LNCaP clone FGC (cell line): ENCODE measurements at regions not wholly inside any gene's neighbourhood (a gene's known extent, or its start where the extent isn't known, plus 50 kb on each side); places are given as distances from the start of the nearest gene placed in this dataset.

Experiments
- DNase-seq: peaks from one replicate; pipeline ENCODE4 v3.0.0-alpha.2; 2011; ENCODE audit warnings: low read depth
- H3K4me3 ChIP-seq: 2 replicates; pipeline ENCODE4 v1.5.1; 2011; ENCODE audit warnings: mild to moderate bottlenecking, low read depth, low read length, control low read depth
- TF ChIP-seq, protein P1 (sequence below): IDR thresholded peaks from 2 replicates; pipeline ENCODE4 v1.5.1; 2012; ENCODE audit warnings: mild to moderate bottlenecking; ENCODE audit not compliant: control insufficient read depth, insufficient read depth; ENCODE audit errors: extremely low read depth

DNA sequence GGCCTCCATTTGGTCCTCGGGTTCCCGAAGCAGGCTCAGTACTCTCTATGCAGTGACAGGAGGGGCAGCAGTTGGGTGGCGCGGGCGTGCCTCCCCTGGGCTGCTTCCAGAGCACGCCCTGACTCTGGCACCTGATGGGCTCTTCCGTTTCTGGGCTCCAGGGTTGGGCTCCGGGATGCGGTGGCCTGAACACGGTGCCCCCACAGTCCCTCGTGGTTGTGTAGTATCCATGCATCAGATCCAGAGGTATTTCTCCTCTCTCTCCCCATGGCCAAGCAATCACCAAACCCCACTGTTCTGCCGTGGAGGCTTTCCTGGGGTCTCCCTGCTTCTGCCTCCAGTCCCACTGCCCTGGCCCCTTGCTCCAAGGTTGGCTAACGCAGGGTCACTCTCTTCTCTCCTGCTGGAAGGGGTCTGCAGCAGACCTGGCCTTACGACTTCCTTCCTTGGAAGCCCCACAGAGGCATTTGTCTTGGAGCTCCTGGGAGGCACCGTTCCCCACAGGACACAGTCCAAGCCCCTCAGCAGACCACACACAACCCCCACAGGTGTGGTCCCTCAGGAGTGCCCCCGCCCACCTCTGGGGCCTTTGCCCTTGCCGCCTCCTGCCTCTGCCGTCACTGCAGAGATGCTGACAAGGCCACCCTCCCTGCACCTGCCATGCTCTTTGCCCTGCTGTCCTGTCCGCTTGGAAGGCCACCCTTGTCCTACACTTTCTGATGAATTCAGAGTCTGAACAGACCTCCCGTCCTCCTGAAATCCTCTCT is 136.6 kb upstream of the ASB18 start:
- DNase-seq: no peak
- TF ChIP-seq, protein P1, sequence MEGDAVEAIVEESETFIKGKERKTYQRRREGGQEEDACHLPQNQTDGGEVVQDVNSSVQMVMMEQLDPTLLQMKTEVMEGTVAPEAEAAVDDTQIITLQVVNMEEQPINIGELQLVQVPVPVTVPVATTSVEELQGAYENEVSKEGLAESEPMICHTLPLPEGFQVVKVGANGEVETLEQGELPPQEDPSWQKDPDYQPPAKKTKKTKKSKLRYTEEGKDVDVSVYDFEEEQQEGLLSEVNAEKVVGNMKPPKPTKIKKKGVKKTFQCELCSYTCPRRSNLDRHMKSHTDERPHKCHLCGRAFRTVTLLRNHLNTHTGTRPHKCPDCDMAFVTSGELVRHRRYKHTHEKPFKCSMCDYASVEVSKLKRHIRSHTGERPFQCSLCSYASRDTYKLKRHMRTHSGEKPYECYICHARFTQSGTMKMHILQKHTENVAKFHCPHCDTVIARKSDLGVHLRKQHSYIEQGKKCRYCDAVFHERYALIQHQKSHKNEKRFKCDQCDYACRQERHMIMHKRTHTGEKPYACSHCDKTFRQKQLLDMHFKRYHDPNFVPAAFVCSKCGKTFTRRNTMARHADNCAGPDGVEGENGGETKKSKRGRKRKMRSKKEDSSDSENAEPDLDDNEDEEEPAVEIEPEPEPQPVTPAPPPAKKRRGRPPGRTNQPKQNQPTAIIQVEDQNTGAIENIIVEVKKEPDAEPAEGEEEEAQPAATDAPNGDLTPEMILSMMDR: no peak
- no peak overlapping the region for H3K4me3 ChIP-seq

DNA sequence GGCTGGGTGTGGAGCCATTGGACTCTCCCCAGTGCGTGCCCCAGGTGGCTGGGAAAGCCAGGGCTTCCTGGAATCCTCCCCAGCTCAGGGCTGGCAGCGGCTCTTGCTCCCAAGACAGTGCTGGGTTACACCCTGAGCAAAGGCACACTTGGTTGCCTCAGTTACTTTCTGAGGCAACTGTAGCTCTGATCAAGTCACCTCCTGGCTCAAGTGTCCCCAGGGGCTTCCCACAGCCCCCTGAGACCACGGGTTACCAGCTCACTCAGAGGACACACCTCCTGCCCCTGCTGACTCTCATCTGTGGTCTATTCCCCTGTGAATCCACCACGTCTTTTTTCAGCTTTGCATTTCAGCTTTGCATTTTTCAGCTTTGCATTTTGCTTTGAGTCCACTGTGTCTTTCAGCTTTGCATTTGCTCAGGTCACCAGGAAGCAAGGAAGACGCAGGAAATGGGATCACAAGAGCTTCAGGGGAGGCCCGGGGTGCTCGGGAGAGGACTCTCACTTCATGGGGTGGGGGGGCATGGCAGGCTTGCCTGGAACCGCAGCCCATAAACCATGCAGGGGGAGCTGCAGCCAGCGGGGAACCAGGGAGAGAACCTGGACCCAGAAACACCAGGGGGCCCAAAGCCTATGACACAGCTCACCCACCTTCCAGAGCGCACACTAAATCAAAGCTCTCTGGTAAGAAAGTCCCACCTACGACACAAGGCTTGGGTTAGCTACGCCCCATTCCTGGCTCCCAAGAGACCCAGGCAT is 138.0 kb upstream of the ASB18 start:
- TF ChIP-seq, protein P1: no peak
- no peak for DNase-seq
- no peak overlapping the region for H3K4me3 ChIP-seq

DNA sequence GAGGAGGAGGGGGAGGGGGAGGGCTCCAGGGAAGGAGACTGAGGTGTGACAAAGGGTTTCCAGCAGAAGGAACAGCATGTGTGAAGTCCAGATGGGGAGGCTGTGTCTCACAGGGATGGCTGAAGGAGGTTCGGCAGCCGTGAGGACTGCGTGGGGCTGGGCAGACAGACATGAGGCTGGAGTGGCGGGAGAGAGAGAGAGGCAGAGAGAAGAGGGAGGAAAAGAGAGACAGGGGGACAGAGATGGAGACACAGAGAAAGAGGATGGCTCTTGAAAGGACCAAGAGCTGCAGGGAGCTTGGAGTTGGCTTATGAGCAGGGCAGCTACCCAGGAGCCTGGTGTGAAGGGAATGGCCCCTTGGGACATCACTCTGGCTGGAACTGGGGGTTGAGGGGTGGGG is 138.9 kb upstream of the ASB18 start:
- TF ChIP-seq, protein P1: no peak
- no peak overlapping the region for H3K4me3 ChIP-seq
- DNase-seq: no peak

DNA sequence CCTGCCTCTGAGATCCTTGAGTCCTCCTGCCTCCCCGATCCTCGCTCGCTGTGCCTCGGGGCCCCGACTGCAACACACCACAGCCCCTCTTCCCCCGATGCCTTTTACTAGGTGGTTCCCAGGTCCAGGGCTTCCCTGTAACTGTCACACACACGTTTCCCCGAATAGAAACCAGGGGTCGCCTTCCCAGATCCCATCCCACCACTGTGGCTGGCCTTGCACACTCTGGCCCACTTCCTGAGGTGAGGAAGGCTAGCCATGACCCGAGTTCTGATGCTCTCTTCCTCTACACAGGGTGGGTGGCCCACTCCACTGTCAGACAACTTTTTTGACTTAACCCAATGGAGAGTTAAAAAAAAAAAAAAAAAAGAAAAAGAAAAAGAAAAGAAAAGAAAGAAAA is 139.6 kb upstream of the ASB18 start:
- no peak for DNase-seq
- TF ChIP-seq, protein P1: no peak
- H3K4me3 ChIP-seq: no peak overlapping the region

DNA sequence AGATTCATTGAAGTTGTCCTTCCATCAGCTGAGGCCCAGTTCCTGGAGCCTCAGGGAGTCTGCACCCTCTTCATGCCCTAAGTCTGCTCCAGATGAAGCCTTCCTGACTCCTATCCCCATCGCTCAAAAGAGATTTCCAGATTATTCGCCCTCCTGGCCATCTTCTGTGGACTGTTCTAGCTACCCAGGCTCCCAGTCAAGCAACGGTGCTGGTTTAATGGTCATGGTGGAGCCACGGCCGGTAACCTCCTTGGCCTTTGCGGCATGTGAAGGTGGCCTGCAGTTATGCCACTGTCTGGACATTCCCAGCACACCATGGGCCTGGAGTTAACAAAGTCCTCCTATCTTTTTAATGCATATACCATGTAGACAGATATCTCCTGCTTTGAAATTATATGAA is 140.1 kb upstream of the ASB18 start:
- TF ChIP-seq, protein P1: no peak
- DNase-seq: no peak
- no peak overlapping the region for H3K4me3 ChIP-seq

DNA sequence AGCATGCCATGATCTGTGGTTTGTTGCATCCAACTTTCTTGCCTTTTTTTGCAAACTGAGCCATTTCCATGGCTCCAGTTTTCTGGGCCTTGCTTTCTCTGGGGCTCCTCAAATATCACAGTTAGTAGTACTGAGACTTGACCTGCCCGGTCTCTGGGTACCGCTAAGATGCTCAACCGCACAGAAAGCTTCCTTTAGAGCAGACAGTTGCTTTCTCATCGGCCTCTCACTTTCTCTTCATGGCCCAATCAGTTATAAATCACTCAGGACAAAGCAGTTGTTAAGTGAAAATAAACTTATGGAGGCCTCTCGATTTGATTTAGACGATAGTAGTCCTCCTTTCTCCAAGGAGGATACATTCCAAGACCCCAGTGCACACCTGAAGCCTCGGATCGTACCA is 141.2 kb upstream of the ASB18 start:
- DNase-seq: no peak
- TF ChIP-seq, protein P1: no peak
- no peak overlapping the region for H3K4me3 ChIP-seq
